CD4-positive, alpha-beta T cell (primary cell): ENCODE measurements at regions not wholly inside any gene's neighbourhood (a gene's known extent, or its start where the extent isn't known, plus 50 kb on each side); places are given as distances from the start of the nearest gene placed in this dataset.

Experiments used
- ATAC-seq: fragments of 200-7000 bp; cut with Tn5 transposase; one replicate; pipeline ENCODE4 v1.10.0; 2022; ENCODE audit warnings: mild to moderate bottlenecking; ENCODE audit not compliant: poor library complexity
- CTCF ChIA-PET: fragments of 350-600 bp; sonication (Branson Sonifier 250); formaldehyde crosslinking; loops from one replicate; lab custom pipeline; 2021; ENCODE audit warnings: antibody characterized with exemption, inconsistent platforms; lab: Charles Lee
- POLR2A ChIA-PET: fragments of 350-600 bp; sonication (Branson Sonifier 250); formaldehyde crosslinking; loops from one replicate; lab custom pipeline; 2021; ENCODE audit warnings: antibody characterized with exemption, inconsistent platforms; lab: Charles Lee
- DNase-seq, 14 experiments: peaks; one replicate each; pipeline ENCODE4 v3.0.0-alpha.2; 2013 to 2020; ENCODE audit warnings: mixed read lengths in 2 of 14
- H3K27ac ChIP-seq, 2 donors: one replicate each; pipeline versions ENCODE4 v1.5.1 to v1.7.0; 2013; ENCODE audit warnings: low read length in 2 of 2, low read depth in 1 of 2, mild to moderate bottlenecking in 1 of 2
- H3K27me3 ChIP-seq, 2 experiments: 1 replicate in 1 of 2; 2 replicates in 1 of 2; pipeline versions ENCODE4 v1.6.1 to v1.7.0; 2013; ENCODE audit warnings: low read length in 2 of 2, control low read depth in 1 of 2, mild to moderate bottlenecking in 1 of 2, moderate library complexity in 1 of 2; ENCODE audit not compliant: insufficient read depth in 2 of 2, control insufficient read depth in 1 of 2
- H3K36me3 ChIP-seq: one replicate; pipeline ENCODE4 v1.6.1; 2013; ENCODE audit warnings: low read length, control low read depth; ENCODE audit not compliant: insufficient read depth
- H3K4me1 ChIP-seq: one replicate; pipeline ENCODE4 v1.6.1; 2013; ENCODE audit warnings: low read length, control low read depth; ENCODE audit not compliant: insufficient read depth
- H3K4me3 ChIP-seq: one replicate; pipeline ENCODE4 v1.5.1; 2013; ENCODE audit warnings: mild to moderate bottlenecking, low read length, moderate library complexity
- H3K9me3 ChIP-seq, 2 experiments: 1 replicate in 1 of 2; 2 replicates in 1 of 2; pipeline versions ENCODE4 v1.6.1 to v1.7.0; 2013; ENCODE audit warnings: low read length in 2 of 2, mild to moderate bottlenecking in 2 of 2, control low read depth in 1 of 2, moderate library complexity in 1 of 2; ENCODE audit not compliant: control insufficient read depth in 1 of 2, insufficient read depth in 1 of 2
- H3K27ac Mint-ChIP-seq: one replicate; pipeline ENCODE4 v1.8.0; 2020; ENCODE audit warnings: mixed read lengths
- H3K27me3 Mint-ChIP-seq: one replicate; pipeline ENCODE4 v1.8.0; 2021; ENCODE audit warnings: mixed read lengths
- H3K36me3 Mint-ChIP-seq: one replicate; pipeline ENCODE4 v1.8.0; 2021; ENCODE audit warnings: low read depth, mixed read lengths
- H3K4me1 Mint-ChIP-seq: one replicate; pipeline ENCODE4 v1.8.0; 2021; ENCODE audit warnings: low read depth, mixed read lengths
- H3K4me3 Mint-ChIP-seq: one replicate; pipeline ENCODE4 v1.8.0; 2020; ENCODE audit warnings: mild to moderate bottlenecking, mixed read lengths
- H3K9me3 Mint-ChIP-seq: one replicate; pipeline ENCODE4 v1.8.0; 2020; ENCODE audit warnings: mixed read lengths
- intact Hi-C, 2 experiments: fragments of 100-400 bp; cut with DNase I in 1 of 2; cut with micrococcal nuclease in 1 of 2; formaldehyde crosslinking; loops; one replicate each; pipeline versions ENCODE4 v1.15.1 to v1.9.0; 2023 to 2025; cut with DNase I, micrococcal nuclease
- TF ChIP-seq, protein P1 (sequence below): fragments of 200-600 bp; IDR thresholded peaks from one replicate; pipeline ENCODE4 v1.8.0; 2022; ENCODE audit warnings: antibody characterized with exemption, mild to moderate bottlenecking

DNA sequence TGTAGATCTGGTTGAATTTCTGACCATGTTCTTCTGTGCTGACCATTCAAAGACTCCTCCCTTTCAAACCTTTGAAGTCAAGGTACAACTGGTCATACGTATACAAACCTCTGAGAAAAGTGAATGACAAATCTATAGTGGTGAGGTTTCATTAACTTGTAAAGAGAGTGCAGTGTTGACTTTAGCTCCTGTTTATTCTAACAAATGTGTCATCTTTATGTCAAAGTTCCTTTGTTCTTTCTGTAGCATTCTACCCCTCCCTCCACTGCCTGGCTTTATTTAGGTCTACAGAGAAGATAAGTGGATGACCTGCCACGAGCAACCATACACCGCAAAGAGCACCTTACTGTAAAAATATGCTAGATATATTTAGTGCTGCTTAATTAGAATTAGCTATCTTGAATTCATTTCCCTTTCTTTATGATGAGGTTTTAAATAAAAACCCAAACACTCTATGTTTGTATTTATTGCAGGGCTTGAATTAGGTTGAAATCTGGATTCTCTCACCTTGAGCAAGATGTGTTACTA, 520.0 kb upstream of the CDH11 start:
- no peaks in the 10 kb centered on the region for H3K27me3 ChIP-seq
- Mint-ChIP-seq H3K27me3 (no peaks in the 10 kb centered on the region), H3K36me3 (no peaks in the 10 kb centered on the region), H3K4me3 (no peak overlapping the region), H3K9me3 (peaks cover 2% of the 10 kb centered on the region), H3K27ac (no peak overlapping the region), H3K4me1 (no peaks in the 10 kb centered on the region)
- intact Hi-C loops = no loop called here
- TF ChIP-seq, protein P1, sequence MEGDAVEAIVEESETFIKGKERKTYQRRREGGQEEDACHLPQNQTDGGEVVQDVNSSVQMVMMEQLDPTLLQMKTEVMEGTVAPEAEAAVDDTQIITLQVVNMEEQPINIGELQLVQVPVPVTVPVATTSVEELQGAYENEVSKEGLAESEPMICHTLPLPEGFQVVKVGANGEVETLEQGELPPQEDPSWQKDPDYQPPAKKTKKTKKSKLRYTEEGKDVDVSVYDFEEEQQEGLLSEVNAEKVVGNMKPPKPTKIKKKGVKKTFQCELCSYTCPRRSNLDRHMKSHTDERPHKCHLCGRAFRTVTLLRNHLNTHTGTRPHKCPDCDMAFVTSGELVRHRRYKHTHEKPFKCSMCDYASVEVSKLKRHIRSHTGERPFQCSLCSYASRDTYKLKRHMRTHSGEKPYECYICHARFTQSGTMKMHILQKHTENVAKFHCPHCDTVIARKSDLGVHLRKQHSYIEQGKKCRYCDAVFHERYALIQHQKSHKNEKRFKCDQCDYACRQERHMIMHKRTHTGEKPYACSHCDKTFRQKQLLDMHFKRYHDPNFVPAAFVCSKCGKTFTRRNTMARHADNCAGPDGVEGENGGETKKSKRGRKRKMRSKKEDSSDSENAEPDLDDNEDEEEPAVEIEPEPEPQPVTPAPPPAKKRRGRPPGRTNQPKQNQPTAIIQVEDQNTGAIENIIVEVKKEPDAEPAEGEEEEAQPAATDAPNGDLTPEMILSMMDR = no peak
- CTCF ChIA-PET = no interaction called here
- DNase-seq (no peak), ATAC-seq (no peak)
- H3K27ac ChIP-seq = no peak overlapping the region
- H3K9me3 ChIP-seq = no peaks in the 10 kb centered on the region
- H3K36me3 ChIP-seq = no peaks in the 10 kb centered on the region
- no peaks in the 10 kb centered on the region for H3K4me1 ChIP-seq
- H3K4me3 ChIP-seq = no peak overlapping the region
- POLR2A ChIA-PET = no interaction called here

DNA sequence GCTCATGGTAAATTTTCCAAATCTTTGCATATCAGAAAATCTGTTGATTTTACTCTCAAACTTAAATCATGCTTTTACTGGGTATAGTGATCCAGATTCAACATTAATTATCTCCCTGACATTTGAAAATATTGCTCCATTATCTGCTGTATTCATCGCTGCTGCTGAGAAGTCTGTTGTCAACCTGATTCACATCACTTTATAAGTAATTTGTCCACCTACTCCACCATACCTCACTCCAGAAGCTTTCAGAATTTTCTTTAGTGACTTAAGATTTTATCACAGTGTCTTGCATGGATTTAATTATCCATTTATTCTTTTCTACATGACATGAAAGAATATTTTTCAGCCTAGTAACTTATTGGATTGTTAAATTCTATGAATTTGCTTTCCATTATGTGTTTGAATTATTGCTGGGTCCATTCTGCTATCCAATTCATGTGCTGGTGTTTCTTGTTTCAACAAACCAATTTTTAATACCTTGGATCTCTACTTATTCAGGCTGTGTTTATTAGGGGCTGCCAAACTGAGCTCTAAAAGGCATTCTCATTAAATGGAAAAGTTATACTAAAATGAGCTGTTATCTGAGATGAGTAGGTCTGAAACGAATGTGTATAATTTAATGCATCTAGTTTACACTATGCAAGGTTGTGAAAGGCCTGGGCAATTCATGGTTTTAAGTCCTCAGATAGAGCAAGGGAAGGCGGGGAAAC, 519.3 kb upstream of the CDH11 start:
- Histone ChIP-seq H3K36me3 (no peaks in the 10 kb centered on the region), H3K27me3 (no peaks in the 10 kb centered on the region), H3K4me3 (no peak overlapping the region), H3K27ac (no peak overlapping the region), H3K4me1 (no peaks in the 10 kb centered on the region), H3K9me3 (no peaks in the 10 kb centered on the region)
- Mint-ChIP-seq H3K4me1 (no peaks in the 10 kb centered on the region), H3K27me3 (no peaks in the 10 kb centered on the region), H3K9me3 (peaks cover 4% of the 10 kb centered on the region), H3K36me3 (no peaks in the 10 kb centered on the region), H3K4me3 (no peak overlapping the region), H3K27ac (no peak overlapping the region)
- no peak for DNase-seq
- TF ChIP-seq, protein P1 = no peak
- POLR2A ChIA-PET = no interaction called here
- intact Hi-C loops = no loop called here
- CTCF ChIA-PET = no interaction called here
- no peak for ATAC-seq

DNA sequence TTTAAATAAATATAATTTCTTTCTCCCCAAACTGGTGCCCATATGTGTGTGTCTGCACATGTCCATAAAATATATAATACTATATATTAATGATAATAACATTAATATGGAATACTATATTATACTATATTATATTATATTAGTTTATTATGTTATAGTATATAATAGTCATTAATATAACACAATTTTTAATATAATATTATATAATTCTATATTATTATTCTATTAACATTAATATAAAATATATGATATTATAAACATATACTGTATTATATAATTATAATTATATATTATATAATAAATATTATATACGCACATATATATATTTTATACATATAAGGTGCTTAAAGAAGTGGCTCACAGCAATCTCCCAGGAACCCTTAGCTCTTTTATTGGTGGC, 513.0 kb upstream of the CDH11 start:
- no peak overlapping the region for H3K27ac ChIP-seq
- ChIA-PET CTCF (no interaction called here), POLR2A (no interaction called here)
- ATAC-seq (no peak), DNase-seq (no peak)
- peaks cover 0 to 2% of the 10 kb centered on the region in 2 experiments for H3K27me3 ChIP-seq
- Mint-ChIP-seq H3K27me3 (no peaks in the 10 kb centered on the region), H3K4me1 (no peaks in the 10 kb centered on the region), H3K36me3 (no peaks in the 10 kb centered on the region), H3K4me3 (no peak overlapping the region), H3K27ac (no peak overlapping the region), H3K9me3 (peaks cover 4% of the 10 kb centered on the region)
- TF ChIP-seq, protein P1 = no peak
- intact Hi-C loops = no loop called here
- peaks cover 0 to 9% of the 10 kb centered on the region in 2 experiments for H3K9me3 ChIP-seq
- H3K4me1 ChIP-seq = no peaks in the 10 kb centered on the region
- no peak overlapping the region for H3K4me3 ChIP-seq
- H3K36me3 ChIP-seq = no peaks in the 10 kb centered on the region
